ENCODE measurements at regions not wholly inside any gene's neighbourhood (a gene's known extent, or its start where the extent isn't known, plus 50 kb on each side); places are given as distances from the start of the nearest gene placed in this dataset.

GRCh38 chr2:120611961-120612360 is 123.7 kb upstream of the GLI2 start:
- DNase-seq: no peak

GRCh38 chr2:120612471-120612870 is 123.2 kb upstream of the GLI2 start:
- no peak for DNase-seq

GRCh38 chr2:120612931-120613330 is 122.7 kb upstream of the GLI2 start:
- DNase-seq: no peak

GRCh38 chr2:120613742-120614571 is 121.7 kb upstream of the GLI2 start:
- DNase-seq: peak; percentile 75

DNA sequence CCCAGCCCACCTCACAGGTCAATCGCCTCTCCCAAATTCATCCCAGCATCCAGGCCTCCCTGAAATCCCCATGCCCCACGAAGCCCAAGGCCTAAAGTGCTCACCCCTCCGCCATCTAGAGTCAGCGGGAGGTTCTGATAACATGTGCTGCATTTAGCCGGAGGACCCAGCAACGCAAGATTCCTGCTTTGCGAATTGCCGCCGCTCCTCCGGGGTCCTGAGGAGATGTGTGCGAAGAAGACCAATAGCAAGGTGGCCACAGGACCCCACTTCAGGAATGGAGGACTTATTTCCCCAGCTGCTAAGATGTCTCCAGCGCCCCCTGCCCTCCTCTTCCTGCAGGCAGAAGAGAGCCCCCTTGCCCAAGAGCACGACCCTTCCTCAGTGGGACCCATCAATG is 120.8 kb upstream of the GLI2 start:
- no peak for DNase-seq

- no peak for DNase-seq
Measured at GRCh38 chr2:120616261-120616660, 119.4 kb upstream of the GLI2 start.

- DNase-seq: no peak
Measured at GRCh38 chr2:120617055-120617454, 118.6 kb upstream of the GLI2 start.

- no peak for DNase-seq
Measured at GRCh38 chr2:120618830-120619229, 116.8 kb upstream of the GLI2 start.

DNA sequence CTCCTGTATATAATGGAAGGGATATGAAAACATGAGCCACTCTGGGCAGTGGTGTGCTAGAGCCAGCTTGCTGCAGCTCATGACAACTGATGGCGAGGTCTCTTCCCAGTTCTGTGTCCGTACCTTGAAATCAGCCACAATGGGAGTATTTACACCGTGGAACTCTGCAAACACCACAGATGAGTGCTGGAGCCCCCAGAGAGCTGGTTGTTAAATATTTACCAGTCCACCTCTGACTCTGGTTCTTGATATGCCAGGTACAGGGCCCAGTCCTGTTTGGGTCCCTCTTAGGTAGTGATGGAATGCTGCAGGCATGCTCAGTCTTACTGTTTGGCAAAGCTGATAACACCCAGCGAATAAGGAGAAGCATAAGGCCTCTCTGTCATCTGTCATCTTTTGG is 116.1 kb upstream of the GLI2 start:
- DNase-seq: no peak

GRCh38 chr2:120620025-120620793 is 115.5 kb upstream of the GLI2 start:
- no peak for DNase-seq

GRCh38 chr2:120622159-120622869 is 113.4 kb upstream of the GLI2 start:
- DNase-seq: no peak

DNA sequence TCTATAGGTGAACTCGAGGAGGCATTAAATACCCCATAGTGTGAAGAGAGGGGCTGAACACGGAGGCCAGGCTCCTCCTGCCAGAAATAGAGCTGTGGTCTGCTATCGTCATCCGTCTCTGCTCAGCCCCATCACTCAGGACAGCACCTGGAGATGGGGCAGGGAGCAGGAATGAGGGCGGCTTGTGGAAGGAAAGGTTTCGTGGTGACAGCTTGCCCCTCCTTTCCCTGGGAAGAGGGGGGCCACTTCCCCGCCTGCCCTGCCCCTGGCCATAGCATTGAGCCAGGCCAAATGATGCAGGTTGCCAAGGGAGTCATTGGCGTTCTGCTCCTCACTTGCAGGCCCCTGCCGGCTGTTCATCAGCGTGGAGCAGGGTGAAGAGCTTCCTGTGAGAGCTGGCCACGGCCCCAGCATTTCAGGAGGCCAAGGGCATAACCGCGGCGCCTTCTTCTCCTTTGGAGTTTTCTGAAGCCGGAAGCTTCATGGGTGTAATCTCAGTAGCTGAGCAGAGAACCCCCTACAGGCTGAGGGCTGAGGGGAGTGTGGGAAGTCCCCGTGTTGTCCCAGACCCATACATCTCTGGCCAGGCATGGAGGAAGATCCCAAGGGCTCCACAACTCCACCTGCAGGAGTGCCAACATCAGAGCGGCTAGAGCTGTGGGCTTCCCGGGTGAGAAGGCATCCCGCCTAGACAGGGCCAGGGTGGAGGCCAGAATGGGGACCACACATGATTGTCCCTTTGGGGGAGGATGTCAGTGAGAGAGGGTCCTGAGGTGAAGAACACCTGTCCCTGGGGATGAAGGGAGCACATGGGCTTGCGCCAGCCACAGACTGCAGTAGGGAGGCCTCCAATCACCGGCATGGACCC is 112.5 kb upstream of the GLI2 start:
- no peak for DNase-seq

DNA sequence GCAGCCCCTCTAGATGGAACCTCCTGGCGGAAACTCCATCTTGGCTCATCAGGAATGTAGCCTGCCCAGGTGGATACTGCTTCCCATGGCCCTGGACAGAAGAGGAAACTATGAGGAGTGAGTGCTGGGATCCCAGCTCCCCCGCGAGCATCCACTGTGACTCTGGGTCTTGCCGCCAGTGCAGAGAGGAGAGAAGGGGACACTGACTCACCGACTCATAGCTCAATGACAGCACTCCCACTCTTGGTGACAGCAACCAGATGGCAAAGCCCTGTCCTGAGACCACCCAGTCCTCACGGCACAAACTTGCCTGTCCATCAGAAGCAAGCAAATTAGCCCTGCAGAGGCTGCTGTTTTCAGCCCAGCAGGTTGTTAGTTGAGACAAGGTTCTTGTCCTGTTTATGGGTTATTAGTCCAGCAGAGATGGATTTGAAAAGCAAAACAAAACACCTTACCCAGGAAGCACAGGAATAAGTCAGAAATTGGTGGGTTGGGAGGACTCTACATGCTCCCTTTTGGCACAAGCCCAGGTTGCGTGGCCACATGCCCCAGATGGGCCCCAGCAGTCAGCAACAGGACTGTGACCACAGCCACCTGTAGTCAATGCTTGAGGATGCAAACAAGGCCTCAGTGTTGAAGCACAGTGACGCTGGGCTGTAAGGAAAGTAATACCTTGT is 111.5 kb upstream of the GLI2 start:
- DNase-seq: no peak

DNA sequence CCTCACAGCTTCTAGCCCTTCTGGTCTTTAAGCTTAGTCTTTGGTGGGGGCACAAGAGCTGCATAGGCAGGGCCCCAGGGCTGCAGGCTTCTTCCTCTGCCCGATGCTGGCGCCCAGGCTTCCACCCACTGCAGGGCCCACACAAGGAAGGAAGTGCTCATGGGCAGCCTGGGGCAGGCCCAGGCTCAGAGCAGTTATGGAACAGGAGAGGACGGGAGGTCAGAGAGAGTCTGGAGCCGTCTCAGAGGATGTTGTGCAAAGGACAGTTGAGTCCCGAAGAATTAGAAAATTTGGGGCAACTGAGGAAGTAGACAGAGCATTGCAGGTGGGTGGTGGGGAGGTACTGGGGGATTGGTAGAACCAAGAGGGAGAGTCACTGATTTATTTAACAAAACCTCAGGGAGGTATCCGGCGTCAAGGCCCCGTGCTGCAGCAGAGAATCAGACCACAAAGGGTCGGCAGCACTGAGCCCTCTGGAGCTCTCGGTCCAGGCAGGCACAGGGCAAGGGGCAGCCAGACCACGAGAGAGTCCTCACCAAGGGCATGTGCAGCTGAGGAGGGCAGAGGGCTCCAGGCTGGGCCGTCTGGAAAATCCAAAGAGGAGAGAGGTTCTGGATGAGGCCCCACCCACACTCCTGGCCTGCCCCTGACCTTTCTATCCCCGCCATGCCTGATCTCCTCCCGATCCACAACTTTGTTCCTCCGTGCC is 110.8 kb upstream of the GLI2 start:
- DNase-seq: no peak

DNA sequence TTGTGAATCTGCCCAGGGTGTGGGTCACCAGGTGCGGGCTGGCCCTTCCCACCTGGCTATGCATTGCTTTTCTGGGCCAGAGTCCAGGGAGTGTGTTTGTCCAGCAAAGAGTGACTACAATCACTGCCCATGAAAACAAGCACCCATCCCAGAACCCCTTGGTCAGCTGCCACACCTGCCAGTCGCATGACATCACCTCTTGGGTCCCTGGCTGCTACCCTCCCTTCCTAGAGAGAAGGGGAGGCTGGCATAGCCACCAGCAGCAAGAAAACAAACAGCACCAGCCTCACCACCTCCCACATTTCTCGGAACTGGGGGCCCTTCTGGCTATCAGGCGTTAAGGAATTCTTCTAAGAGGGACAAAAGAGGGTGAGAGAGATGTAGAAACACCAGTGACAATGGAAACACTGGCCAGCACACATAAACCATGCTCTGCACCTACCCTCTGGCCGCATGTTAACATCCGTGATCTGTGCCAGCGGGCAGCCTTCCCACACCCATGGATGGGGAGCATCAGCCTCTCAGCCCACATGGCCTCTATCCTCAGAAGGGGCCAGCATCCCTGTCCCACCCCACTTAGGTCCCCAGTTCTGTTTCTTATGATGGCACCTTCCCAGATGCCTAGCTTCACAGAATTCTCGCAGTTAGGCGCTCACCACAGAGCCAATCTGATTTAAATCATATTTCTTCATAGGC is 109.7 kb upstream of the GLI2 start:
- DNase-seq: no peak

- DNase-seq: no peak
Measured at GRCh38 chr2:120626566-120626965, 109.1 kb upstream of the GLI2 start.

DNA sequence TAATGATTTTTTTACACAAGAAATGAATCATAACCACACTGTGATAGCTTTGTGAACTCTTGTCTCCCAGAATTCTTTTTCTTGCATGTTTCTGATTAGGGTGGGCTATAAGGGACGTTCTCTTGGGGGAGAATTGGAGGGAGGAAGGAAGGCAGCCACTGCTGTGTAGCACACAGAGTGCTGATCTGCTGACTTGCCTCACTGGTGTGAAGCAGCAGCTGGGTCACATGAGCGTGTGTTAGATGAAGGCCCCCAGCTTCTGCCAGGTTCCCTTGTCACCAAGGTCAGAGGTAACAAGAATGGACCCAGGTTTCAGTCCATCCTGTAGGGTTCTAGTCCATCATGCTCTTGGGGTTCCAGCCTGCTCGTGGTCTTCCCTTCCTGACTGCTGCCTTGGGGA is 107.4 kb upstream of the GLI2 start:
- DNase-seq: no peak

DNA sequence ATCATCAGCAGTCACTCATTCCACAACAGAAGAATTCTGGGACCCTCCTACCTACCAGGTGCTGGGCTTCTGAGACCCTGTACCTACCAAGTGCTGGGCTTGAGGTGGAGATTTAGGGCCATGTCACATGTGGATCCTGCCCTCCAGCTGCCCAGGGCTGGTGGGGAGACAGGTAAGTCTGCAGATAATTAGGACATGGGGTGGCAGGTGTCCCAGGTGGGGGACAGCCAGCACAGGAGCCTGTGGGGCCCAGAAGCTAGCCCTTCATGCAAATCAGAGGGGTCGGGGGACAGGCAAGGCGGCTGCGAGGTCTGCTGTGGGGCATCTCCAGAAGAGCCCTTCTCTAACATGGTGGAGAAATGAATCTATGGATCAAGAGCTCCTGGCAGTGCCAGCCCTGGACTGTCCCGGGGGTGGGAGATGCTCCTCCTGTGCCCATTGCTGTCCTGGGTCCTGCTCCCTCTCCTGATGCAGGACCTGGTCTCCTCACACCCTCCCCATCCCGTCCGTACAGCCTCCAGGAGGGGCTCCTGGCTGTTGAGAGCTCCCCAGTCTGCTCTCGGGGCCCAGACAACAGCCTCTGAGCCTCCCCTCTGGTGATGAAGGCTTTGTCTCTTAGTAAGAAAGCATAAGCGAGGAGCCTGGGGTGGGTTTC is 106.3 kb upstream of the GLI2 start:
- no peak for DNase-seq

GRCh38 chr2:120630031-120630701 is 105.5 kb upstream of the GLI2 start:
- no peak for DNase-seq
